SU-DHL-6 (cell line): ENCODE measurements at regions not wholly inside any gene's neighbourhood (a gene's known extent, or its start where the extent isn't known, plus 50 kb on each side); places are given as distances from the start of the nearest gene placed in this dataset.

Experiments
- CTCF ChIP-seq: fragments of 200-600 bp; sonication (generic); IDR thresholded peaks from one replicate; pipeline ENCODE4 v1.5.1; 2017; ENCODE audit warnings: antibody characterized with exemption, mild to moderate bottlenecking, low read length, moderate library complexity; ENCODE audit not compliant: insufficient read depth, poor library complexity, severe bottlenecking
- EZH2phosphoT487 ChIP-seq: fragments of 200-600 bp; sonication (generic), shearing (Covaris generic); conservative IDR thresholded peaks from 2 replicates; pipeline ENCODE4 v1.6.1; 2018; ENCODE audit warnings: mild to moderate bottlenecking, antibody characterized with exemption, low read length, moderate library complexity, mixed read lengths

GRCh38 chr11:106418791-106419190 is 341.3 kb downstream of the AASDHPPT start:
- TF ChIP-seq CTCF (no peak), EZH2phosphoT487 (no peak)
